B cell (primary cell): ENCODE measurements at regions not wholly inside any gene's neighbourhood (a gene's known extent, or its start where the extent isn't known, plus 50 kb on each side); places are given as distances from the start of the nearest gene placed in this dataset.

Experiments
- ATAC-seq: fragments of 200-7000 bp; cut with Tn5 transposase; one replicate; pipeline ENCODE4 v1.10.0; 2021; ENCODE audit warnings: low read depth, mild to moderate bottlenecking, moderate number of reproducible peaks, moderate library complexity
- CTCF ChIA-PET: fragments of 350-600 bp; sonication (Branson Sonifier 250); formaldehyde crosslinking; loops from one replicate; lab custom pipeline; 2021; ENCODE audit warnings: antibody characterized with exemption, inconsistent platforms; lab: Charles Lee
- POLR2A ChIA-PET: fragments of 350-600 bp; sonication (Branson Sonifier 250); formaldehyde crosslinking; loops from one replicate; lab custom pipeline; 2021; ENCODE audit warnings: antibody characterized with exemption; lab: Charles Lee
- DNase-seq: peaks from one replicate; pipeline ENCODE4 v3.0.0; 2013
- H2AFZ ChIP-seq: 2 replicates; pipeline ENCODE4 v1.6.1; 2012; ENCODE audit warnings: mild to moderate bottlenecking, low read depth, low read length; ENCODE audit not compliant: insufficient read depth, poor library complexity, severe bottlenecking
- H3K27ac ChIP-seq, 2 donors: 1 replicate in 1 of 2; 2 replicates in 1 of 2; pipeline ENCODE4 v1.5.1; 2012 to 2013; ENCODE audit warnings: low read length in 2 of 2, mild to moderate bottlenecking in 2 of 2, moderate library complexity in 1 of 2
- H3K27me3 ChIP-seq, 4 experiments: fragments of 200-600 bp in 1 of 4; sonication (generic) in 1 of 4; replicated peaks in 1 of 4; 1 replicate in 2 of 4; 2 replicates in 2 of 4; pipeline versions ENCODE4 v1.6.1 to v1.7.0; 2013 to 2016; ENCODE audit warnings: low read length in 3 of 4, mild to moderate bottlenecking in 2 of 4, mixed read lengths in 1 of 4, moderate library complexity in 1 of 4; ENCODE audit not compliant: insufficient read depth in 4 of 4, control insufficient read depth in 3 of 4; ENCODE audit errors: control extremely low read depth in 1 of 4
- H3K36me3 ChIP-seq, 2 experiments: replicated peaks in 1 of 2; 1 replicate in 1 of 2; 2 replicates in 1 of 2; pipeline versions ENCODE4 v1.6.1 to v1.7.1; 2013; ENCODE audit warnings: low read length in 1 of 2; ENCODE audit not compliant: insufficient read depth in 2 of 2, control insufficient read depth in 1 of 2; ENCODE audit errors: control extremely low read depth in 1 of 2, extremely low read depth in 1 of 2
- H3K4me1 ChIP-seq, 2 donors: fragments of 200-600 bp in 1 of 2; sonication (generic) in 1 of 2; 1 replicate in 1 of 2; 2 replicates in 1 of 2; pipeline versions ENCODE4 v1.5.1 to v1.6.1; 2013 to 2017; ENCODE audit warnings: low read length in 2 of 2; ENCODE audit not compliant: control insufficient read depth in 2 of 2, insufficient read depth in 2 of 2
- H3K4me2 ChIP-seq: replicated peaks from 2 replicates; pipeline ENCODE3; 2012; ENCODE audit warnings: mild to moderate bottlenecking, low read depth, low read length; ENCODE audit not compliant: poor library complexity, severe bottlenecking
- H3K4me3 ChIP-seq, 5 experiments: fragments of 200-600 bp in 1 of 5; sonication (generic) in 1 of 5; 1 replicate in 3 of 5; 2 replicates in 2 of 5; pipeline versions ENCODE4 v1.5.1 to v1.7.0; 2011 to 2016; ENCODE audit warnings: low read length in 4 of 5, mild to moderate bottlenecking in 4 of 5, low read depth in 2 of 5, control low read depth in 1 of 5, moderate library complexity in 1 of 5; ENCODE audit not compliant: insufficient read depth in 1 of 5; ENCODE audit errors: control extremely low read depth in 1 of 5, extremely low read depth in 1 of 5
- H3K79me2 ChIP-seq: fragments of 200-600 bp; sonication (generic); one replicate; pipeline ENCODE4 v1.6.0; 2016; ENCODE audit warnings: low read length; ENCODE audit not compliant: control insufficient read depth, insufficient read depth
- H3K9ac ChIP-seq: fragments of 200-600 bp; sonication (generic); 2 replicates; pipeline ENCODE4 v1.6.1; 2017; ENCODE audit warnings: mild to moderate bottlenecking, low read length, moderate library complexity
- H3K9me3 ChIP-seq, 3 donors: one replicate each; pipeline versions ENCODE4 v1.6.1 to v1.7.1; 2013; ENCODE audit warnings: low read length in 2 of 3; ENCODE audit not compliant: control insufficient read depth in 2 of 3, insufficient read depth in 1 of 3; ENCODE audit errors: control extremely low read depth in 1 of 3
- H4K20me1 ChIP-seq: 2 replicates; pipeline ENCODE4 v1.6.0; 2012; ENCODE audit warnings: mild to moderate bottlenecking, low read length; ENCODE audit not compliant: insufficient read depth, control insufficient read depth, poor library complexity, severe bottlenecking
- H3K27ac Mint-ChIP-seq: one replicate; pipeline ENCODE4 v1.8.0; 2021; ENCODE audit warnings: mixed read lengths
- H3K27me3 Mint-ChIP-seq: one replicate; pipeline ENCODE4 v1.8.0; 2021; ENCODE audit warnings: mixed read lengths
- H3K4me1 Mint-ChIP-seq: one replicate; pipeline ENCODE4 v1.8.0; 2021; ENCODE audit warnings: mixed read lengths
- H3K4me3 Mint-ChIP-seq: one replicate; pipeline ENCODE4 v1.8.0; 2021; ENCODE audit warnings: mixed read lengths
- H3K9me3 Mint-ChIP-seq: one replicate; pipeline ENCODE4 v1.8.0; 2022; ENCODE audit warnings: mixed read lengths; ENCODE audit not compliant: insufficient read depth
- CTCF ChIP-seq: fragments of 200-600 bp; IDR thresholded peaks from one replicate; pipeline ENCODE4 v1.8.0; 2022; ENCODE audit warnings: antibody characterized with exemption, mild to moderate bottlenecking
- EZH2 ChIP-seq: IDR thresholded peaks from 2 replicates; pipeline ENCODE4 v1.6.1; 2012; ENCODE audit warnings: borderline replicate concordance, low read depth, mild to moderate bottlenecking, moderate library complexity, low read length; ENCODE audit not compliant: insufficient read depth, poor library complexity, severe bottlenecking
- WGBS: methylation state at CpG from one replicate; pipeline ENCODE4 v1.1.5; 2013; ENCODE audit warnings: missing lambda C conversion rate; ENCODE audit not compliant: insufficient coverage; 5-methylcytosine and 5-hydroxymethylcytosine counted together
- intact Hi-C: fragments of 100-400 bp; cut with micrococcal nuclease; formaldehyde crosslinking; loops from one replicate; pipeline ENCODE4 v1.10.0; 2022

- ATAC-seq (no peak), DNase-seq (no peak)
- Histone ChIP-seq H3K79me2 (no peaks in the 10 kb centered on the region), H3K4me2 (no peak overlapping the region), H3K36me3 (no peaks in the 10 kb centered on the region), H3K27me3 (no peaks in the 10 kb centered on the region), H3K9ac (no peak overlapping the region), H2AFZ (no peak overlapping the region), H3K9me3 (peaks cover 0 to 4% (median 0%) of the 10 kb centered on the region in 3 donors), H3K4me1 (no peaks in the 10 kb centered on the region), H3K27ac (no peak overlapping the region), H3K4me3 (no peak overlapping the region), H4K20me1 (no peaks in the 10 kb centered on the region)
- no peaks in the 10 kb centered on the region for H3K9me3 Mint-ChIP-seq
- TF ChIP-seq CTCF = no peak
- no peak for TF ChIP-seq EZH2
- ChIA-PET CTCF (no interaction called here), POLR2A (no interaction called here)
- no peaks in the 10 kb centered on the region for H3K4me1 Mint-ChIP-seq
- no peaks in the 10 kb centered on the region for H3K27me3 Mint-ChIP-seq
- 92% methylated on average over 5 of the region's 8 CpGs for WGBS
- H3K4me3 Mint-ChIP-seq = no peak overlapping the region
- intact Hi-C loops = no loop called here
- no peak overlapping the region for H3K27ac Mint-ChIP-seq
Measured at GRCh38 chr18:73784853-73785252, 362.8 kb downstream of the FBXO15 start.

DNA sequence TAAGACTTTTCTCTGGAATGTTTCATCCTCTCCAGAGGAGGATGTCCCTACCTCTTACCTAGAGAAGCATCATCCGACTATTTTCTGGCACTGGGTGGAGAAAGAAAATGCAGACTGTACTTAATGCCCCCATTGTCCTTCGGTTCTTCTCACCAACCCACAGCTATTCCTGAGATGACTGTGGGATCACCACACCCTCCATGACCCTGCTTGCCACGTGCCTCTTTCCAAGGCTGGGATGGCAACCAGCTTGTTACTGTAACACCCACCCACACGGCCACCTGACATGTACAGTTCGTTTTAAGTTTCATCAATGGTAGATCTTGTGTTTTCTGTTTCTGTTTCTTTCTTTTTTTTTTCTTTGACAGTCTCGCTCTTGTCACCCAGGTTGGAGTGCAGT lies 365.2 kb downstream of the FBXO15 start:
- TF ChIP-seq CTCF (no peak), EZH2 (no peak)
- Histone ChIP-seq H3K4me2 (no peak overlapping the region), H3K4me3 (no peak overlapping the region), H2AFZ (no peak overlapping the region), H4K20me1 (no peaks in the 10 kb centered on the region), H3K4me1 (no peaks in the 10 kb centered on the region), H3K36me3 (no peaks in the 10 kb centered on the region), H3K27me3 (no peaks in the 10 kb centered on the region), H3K9ac (no peak overlapping the region), H3K27ac (no peak overlapping the region), H3K9me3 (peaks cover 0 to 4% (median 0%) of the 10 kb centered on the region in 3 donors), H3K79me2 (no peaks in the 10 kb centered on the region)
- no peak for ATAC-seq
- no peak overlapping the region for H3K27ac Mint-ChIP-seq
- POLR2A ChIA-PET = no interaction called here
- DNase-seq = no peak
- H3K9me3 Mint-ChIP-seq = no peaks in the 10 kb centered on the region
- CTCF ChIA-PET = no interaction called here
- no peaks in the 10 kb centered on the region for H3K4me1 Mint-ChIP-seq
- no peak overlapping the region for H3K4me3 Mint-ChIP-seq
- WGBS = no CpG with 5 or more reads among the region's 6 CpGs
- H3K27me3 Mint-ChIP-seq = no peaks in the 10 kb centered on the region
- intact Hi-C loops = no loop called here
